T47D (cell line): ENCODE measurements at regions not wholly inside any gene's neighbourhood (a gene's known extent, or its start where the extent isn't known, plus 50 kb on each side); places are given as distances from the start of the nearest gene placed in this dataset.
"Not testable (repeated sequence)": the region's sequence is repeated elsewhere in the genome, so short reads cannot be mapped to it uniquely, and the experiment has no call there.

Source experiments
- DNase-seq, 2 experiments: peaks; one replicate each; pipeline versions ENCODE4 v3.0.0 to v3.0.0-alpha.2; 2011 to 2012; ENCODE audit warnings: low read depth in 1 of 2, low spot score in 1 of 2
- JUND ChIP-seq: IDR thresholded peaks from 2 replicates; pipeline ENCODE4 v1.6.1; 2012; ENCODE audit warnings: low read depth
- in situ Hi-C: cut with HindIII; loops from 2 replicates; pipeline ENCODE4 v1.10.0; 2016; ENCODE audit warnings: low sequenced_read_pairs, low pct_unique_long_range_greater_than_20kb

DNA sequence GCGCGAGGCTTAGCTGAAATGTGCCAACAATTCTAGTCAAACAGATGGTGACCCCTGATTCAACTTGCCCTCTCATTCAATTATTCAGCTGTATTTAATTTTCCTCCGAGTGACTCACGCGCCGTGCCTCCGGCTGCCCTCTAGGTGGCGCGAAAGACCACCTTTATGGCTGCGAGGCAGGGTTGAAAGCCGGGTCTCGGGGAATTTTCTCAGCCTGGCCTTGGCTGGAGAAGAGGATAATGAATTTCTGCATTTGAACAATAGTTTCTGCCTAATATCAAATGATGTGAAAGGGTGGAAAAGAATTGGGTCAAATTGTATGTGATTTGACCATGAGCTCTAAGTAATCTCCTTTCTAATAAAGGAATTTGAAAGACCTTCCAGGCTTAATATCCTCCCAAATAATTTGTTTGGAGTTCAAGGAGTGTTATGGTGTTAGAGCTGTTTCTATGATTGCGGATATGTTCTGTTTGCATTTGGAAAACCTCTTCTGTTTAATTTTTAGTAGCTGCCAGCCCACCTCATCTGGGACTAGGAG lies 310.9 kb downstream of the ZNF536 start:
- no peak for TF ChIP-seq JUND
- peak; percentile 60 to 72 for DNase-seq
- in situ Hi-C loops = no loop called here

GRCh38 chr19:30682146-30682998 lies 310.2 kb downstream of the ZNF536 start:
- in situ Hi-C loops = no loop called here
- no peak for TF ChIP-seq JUND
- no peak for DNase-seq

GRCh38 chr19:30681162-30682100 lies 309.2 kb downstream of the ZNF536 start:
- TF ChIP-seq JUND = no peak
- no peak for DNase-seq
- in situ Hi-C loops = no loop called here

- in situ Hi-C loops, DNase-seq: not testable (repeated sequence)
Measured at GRCh38 chr19:30680399-30680798, 308.2 kb downstream of the ZNF536 start.

- TF ChIP-seq JUND = no peak
- in situ Hi-C loops = no loop called here
- DNase-seq = no peak
Measured at GRCh38 chr19:30679789-30680188, 307.6 kb downstream of the ZNF536 start.

GRCh38 chr19:30679153-30679702 lies 307.0 kb downstream of the ZNF536 start:
- no peak for TF ChIP-seq JUND
- DNase-seq = no peak
- in situ Hi-C loops = no loop called here

GRCh38 chr19:30678168-30678567 lies 306.0 kb downstream of the ZNF536 start:
- in situ Hi-C loops = no loop called here
- TF ChIP-seq JUND = no peak
- no peak for DNase-seq

GRCh38 chr19:30677702-30678101 lies 305.5 kb downstream of the ZNF536 start:
- TF ChIP-seq JUND = no peak
- no peak for DNase-seq
- in situ Hi-C loops = no loop called here

DNA sequence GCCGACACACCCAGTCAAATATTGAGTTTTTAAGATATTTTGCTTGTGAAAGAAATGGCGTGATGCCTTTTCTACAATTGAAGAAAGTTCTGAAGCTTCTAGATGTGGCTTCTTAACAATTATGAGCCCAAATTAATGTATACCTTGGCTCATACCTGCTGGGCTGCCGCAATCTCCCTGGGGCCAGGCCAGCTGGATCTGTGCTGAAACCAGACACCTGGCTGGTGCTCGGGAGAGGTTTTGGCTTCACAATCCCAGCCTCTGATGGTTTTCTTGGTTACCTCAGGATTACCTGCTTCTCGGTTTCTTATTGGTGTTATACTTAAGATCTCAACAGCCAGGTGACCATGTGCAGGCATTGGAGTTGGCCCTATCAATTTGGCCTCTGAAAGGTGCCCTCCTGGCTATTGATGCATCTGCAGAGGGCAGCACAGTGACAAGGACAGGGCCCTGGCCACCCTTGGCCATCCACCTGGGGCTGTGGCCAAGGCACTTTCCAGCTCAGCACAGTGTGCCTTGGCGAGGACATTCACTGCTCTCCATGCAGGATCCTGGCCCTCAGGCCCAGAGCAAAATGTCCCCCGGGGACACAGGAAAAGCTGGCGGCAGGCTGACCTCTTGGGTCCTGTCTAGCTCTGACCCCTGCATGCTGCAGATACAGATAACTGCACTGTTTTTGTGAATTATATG lies 305.0 kb downstream of the ZNF536 start:
- DNase-seq = no peak
- in situ Hi-C loops = no loop called here
- TF ChIP-seq JUND = no peak

DNA sequence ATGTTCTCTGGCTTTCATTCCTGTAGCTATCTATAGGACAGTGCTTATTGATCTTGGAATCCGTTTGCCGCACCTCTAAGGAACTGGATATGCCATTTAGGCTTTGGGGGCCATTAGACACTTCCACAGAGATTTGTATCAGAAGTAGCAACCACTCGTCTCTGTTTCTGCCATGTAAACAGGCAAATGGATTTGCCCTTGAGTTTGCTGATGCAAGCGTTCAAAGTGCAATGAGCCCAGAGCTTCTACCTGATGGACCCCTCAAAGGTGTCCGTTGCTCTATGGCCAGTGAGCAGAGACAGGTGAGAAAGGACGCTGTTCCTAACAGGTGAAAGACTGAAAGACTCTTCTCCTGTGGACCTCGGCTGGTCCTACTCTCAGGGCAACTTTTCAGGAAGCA lies 302.9 kb downstream of the ZNF536 start:
- in situ Hi-C loops = no loop called here
- no peak for TF ChIP-seq JUND
- DNase-seq = no peak

GRCh38 chr19:30674656-30675055 lies 302.5 kb downstream of the ZNF536 start:
- no peak for DNase-seq
- in situ Hi-C loops = no loop called here
- TF ChIP-seq JUND = no peak

GRCh38 chr19:30673336-30673735 lies 301.2 kb downstream of the ZNF536 start:
- no peak for DNase-seq
- in situ Hi-C loops = no loop called here
- TF ChIP-seq JUND = no peak

- DNase-seq = no peak
- TF ChIP-seq JUND = no peak
- in situ Hi-C loops = no loop called here
Measured at GRCh38 chr19:30672926-30673325, 300.7 kb downstream of the ZNF536 start.
